Spleen (tissue), 11 donors: ENCODE measurements at regions not wholly inside any gene's neighbourhood (a gene's known extent, or its start where the extent isn't known, plus 50 kb on each side); places are given as distances from the start of the nearest gene placed in this dataset.

Experiments used
- DNase-seq: peaks from one replicate; pipeline ENCODE4 v3.0.0-alpha.2; 2020
- H3K27ac ChIP-seq, 8 donors: fragments of 200-600 bp; sonication (generic) in 7 of 8; 1 replicate in 4 of 8; 2 replicates in 4 of 8; pipeline versions ENCODE4 v1.5.0 to v1.8.0; 2016 to 2021; ENCODE audit warnings: inconsistent platforms in 4 of 8, mild to moderate bottlenecking in 4 of 8, moderate library complexity in 1 of 8
- H3K27me3 ChIP-seq, 7 donors: fragments of 200-600 bp; sonication (generic) in 6 of 7; replicated peaks in 1 of 7; 1 replicate in 4 of 7; 2 replicates in 3 of 7; pipeline versions ENCODE4 v1.5.0 to v1.8.0; 2016 to 2021; ENCODE audit warnings: inconsistent platforms in 3 of 7, mild to moderate bottlenecking in 1 of 7
- H3K36me3 ChIP-seq, 6 donors: fragments of 200-600 bp; sonication (generic) in 5 of 6; 1 replicate in 4 of 6; 2 replicates in 2 of 6; pipeline versions ENCODE4 v1.5.0 to v1.8.0; 2016 to 2021; ENCODE audit warnings: inconsistent platforms in 2 of 6
- H3K4me1 ChIP-seq, 6 donors: fragments of 200-600 bp; sonication (generic) in 5 of 6; 1 replicate in 3 of 6; 2 replicates in 3 of 6; pipeline versions ENCODE4 v1.5.0 to v1.8.0; 2016 to 2021; ENCODE audit warnings: inconsistent platforms in 3 of 6
- H3K4me3 ChIP-seq, 8 donors: fragments of 200-600 bp; sonication (generic) in 7 of 8; 1 replicate in 4 of 8; 2 replicates in 4 of 8; pipeline versions ENCODE4 v1.5.0 to v1.8.0; 2016 to 2021; ENCODE audit warnings: inconsistent platforms in 4 of 8, mild to moderate bottlenecking in 4 of 8, moderate library complexity in 2 of 8
- H3K9me3 ChIP-seq, 8 donors: fragments of 200-600 bp; sonication (generic) in 7 of 8; 1 replicate in 4 of 8; 2 replicates in 4 of 8; pipeline versions ENCODE4 v1.5.0 to v1.8.0; 2016 to 2021; ENCODE audit warnings: inconsistent platforms in 4 of 8
- CTCF ChIP-seq, 11 experiments: fragments of 200-600 bp in 7 of 11; fragments of 450-650 bp in 4 of 11; sonication (generic) in 4 of 11; IDR thresholded peaks in 8 of 11; conservative IDR thresholded peaks in 3 of 11; 1 replicate in 7 of 11; 2 replicates in 4 of 11; pipeline versions ENCODE4 v1.4.0 to v1.8.0; 2016 to 2021; ENCODE audit warnings: antibody characterized with exemption in 11 of 11, inconsistent platforms in 4 of 11, mild to moderate bottlenecking in 1 of 11
- POLR2A ChIP-seq, 3 donors: fragments of 450-650 bp; IDR thresholded peaks; one replicate each; pipeline ENCODE4 v1.5.1; 2017; ENCODE audit warnings: antibody characterized with exemption in 3 of 3, mild to moderate bottlenecking in 1 of 3
- POLR2AphosphoS5 ChIP-seq, 3 donors: sonication (generic); formaldehyde crosslinking; IDR thresholded peaks; one replicate each; pipeline ENCODE4 v1.5.1; 2017; ENCODE audit warnings: antibody characterized with exemption in 3 of 3
- WGBS, 5 donors: extraction: QIAGEN DNeasy Blood & Tissue Kit in 3 of 5; methylation state at CpG; one replicate each; pipeline versions ENCODE4 v1.1.5 to v1.1.7; 2013 to 2018; 5-methylcytosine and 5-hydroxymethylcytosine counted together
- intact Hi-C: fragments of 100-400 bp; cut with DNase I; formaldehyde crosslinking; loops from one replicate; pipeline ENCODE4 v1.15.0; 2023; ENCODE audit warnings: low total_unique reads
- donor health status: healthy with polysubstance abuse.
- donor health status: DM: no; HTN: no; CAD: no; lungs with moderate emphysema.
- donor health status: DM: no; HTN: no; CAD: no.
- donor health status: Bipolar disorder and iron deficiency.
- donor health status: healthy.
- donor health status: DM: no; HTN: no; CAD: no.
- donor health status: DM: yes; HTN: yes; CAD: no.

- DNase-seq = no peak
- TF ChIP-seq POLR2A (IDR thresholded peaks at IDR 0.05) = no peak
- Histone ChIP-seq H3K27me3 (no peaks in the 10 kb centered on the region), H3K36me3 (no peaks in the 10 kb centered on the region), H3K4me1 (no peaks in the 10 kb centered on the region), H3K4me3 (no peak overlapping the region), H3K27ac (no peak overlapping the region), H3K9me3 (no peaks in the 10 kb centered on the region)
- intact Hi-C loops = no loop called here
- 76 to 91% (median 88%) methylated on average over 5 of the region's 5 CpGs for WGBS, 5 donors
These were observed 158.0 kb downstream of the CBLL2 start for GRCh38 chrX:22430701-22431100.

GRCh38 chrX:22433292-22434070, 160.8 kb downstream of the CBLL2 start:
- intact Hi-C loops = no loop called here

GRCh38 chrX:22445880-22446279, 173.2 kb downstream of the CBLL2 start:
- WGBS, 5 donors = 80 to 100% (median 88%) methylated on average over 1 of the region's 1 CpG
- H3K4me3 ChIP-seq = no peak overlapping the region
- intact Hi-C loops = no loop called here
- H3K27me3 ChIP-seq = no peaks in the 10 kb centered on the region
- H3K27ac ChIP-seq = no peak overlapping the region
- no peaks in the 10 kb centered on the region for H3K36me3 ChIP-seq
- TF ChIP-seq POLR2AphosphoS5 (IDR thresholded peaks at IDR 0.05) (no peak), CTCF (IDR thresholded peaks at IDR 0.05 in 8 of 11, conservative IDR thresholded peaks at IDR 0.05 in 3 of 11) (no peak), POLR2A (IDR thresholded peaks at IDR 0.05) (no peak)
- H3K9me3 ChIP-seq = peaks cover 0 to 7% (median 0%) of the 10 kb centered on the region in 8 donors
- no peaks in the 10 kb centered on the region for H3K4me1 ChIP-seq
- no peak for DNase-seq

More at GRCh38 chrX:22433292-22434070, 160.8 kb downstream of the CBLL2 start:
- Histone ChIP-seq H3K36me3 (no peaks in the 10 kb centered on the region), H3K9me3 (no peaks in the 10 kb centered on the region), H3K27me3 (no peaks in the 10 kb centered on the region), H3K4me3 (no peak overlapping the region), H3K4me1 (no peaks in the 10 kb centered on the region), H3K27ac (no peak overlapping the region)
- TF ChIP-seq POLR2A (IDR thresholded peaks at IDR 0.05) (no peak), CTCF (IDR thresholded peaks at IDR 0.05 in 8 of 11, conservative IDR thresholded peaks at IDR 0.05 in 3 of 11) (no peak), POLR2AphosphoS5 (IDR thresholded peaks at IDR 0.05) (no peak)
- 80 to 92% (median 87%) methylated on average over 1 to 12 of the region's 12 CpGs for WGBS, 5 donors
- no peak for DNase-seq

- no peak for DNase-seq
- WGBS, 5 donors = 79 to 98% (median 88%) methylated on average over 2 of the region's 2 CpGs
These were observed 190.2 kb downstream of the CBLL2 start for GRCh38 chrX:22462959-22463358.

More at GRCh38 chrX:22462959-22463358, 190.2 kb downstream of the CBLL2 start:
- Histone ChIP-seq H3K27me3 (no peaks in the 10 kb centered on the region), H3K36me3 (no peaks in the 10 kb centered on the region), H3K9me3 (no peaks in the 10 kb centered on the region), H3K27ac (no peak overlapping the region), H3K4me1 (no peaks in the 10 kb centered on the region), H3K4me3 (no peak overlapping the region)
- intact Hi-C loops = no loop called here
- TF ChIP-seq POLR2AphosphoS5 (IDR thresholded peaks at IDR 0.05) = no peak
- no peak for TF ChIP-seq POLR2A (IDR thresholded peaks at IDR 0.05)
- no peak for TF ChIP-seq CTCF (IDR thresholded peaks at IDR 0.05 in 8 of 11, conservative IDR thresholded peaks at IDR 0.05 in 3 of 11)
